NCI-H146 (cell line): ENCODE measurements at regions not wholly inside any gene's neighbourhood (a gene's known extent, or its start where the extent isn't known, plus 50 kb on each side); places are given as distances from the start of the nearest gene placed in this dataset.
"Not testable (repeated sequence)": the region's sequence is repeated elsewhere in the genome, so short reads cannot be mapped to it uniquely, and the experiment has no call there.

Experiments used
- DNase-seq: peaks from one replicate; lab custom pipeline; 2025; lab: John Stamatoyannopoulos, UW

GRCh38 chr6:67766057-67766456 lies 869.0 kb upstream of the ADGRB3 start:
- no peak for DNase-seq

GRCh38 chr6:67759001-67759400 lies 876.1 kb upstream of the ADGRB3 start:
- DNase-seq, result no peak

DNA sequence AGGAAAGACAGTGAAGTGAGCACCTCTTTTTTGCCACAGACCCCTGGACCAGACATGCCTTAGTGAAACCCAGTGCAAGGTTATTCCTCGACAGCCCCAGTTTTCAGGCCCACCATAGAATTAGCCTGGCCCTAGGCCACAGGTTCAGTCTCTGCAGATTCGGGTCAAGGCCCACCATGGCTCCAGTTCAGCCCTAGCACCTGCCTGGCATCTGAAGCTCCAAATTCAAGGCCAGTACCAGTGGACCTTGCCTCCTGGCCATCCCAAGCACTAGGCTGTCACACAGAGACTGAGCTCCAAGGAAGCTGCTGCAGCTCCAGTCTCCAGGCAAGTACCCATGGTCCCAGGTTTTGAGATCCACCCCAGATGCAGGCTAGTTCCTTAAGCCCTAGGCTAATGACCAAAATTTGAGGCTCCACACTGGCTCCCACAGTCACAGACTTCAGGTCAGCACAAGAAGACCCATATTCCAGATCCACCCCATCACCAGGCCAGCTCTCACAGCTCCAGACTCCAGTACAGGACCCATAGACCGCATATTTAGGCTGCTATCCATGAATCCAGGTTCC lies 877.5 kb upstream of the ADGRB3 start:
- DNase-seq, result no peak

GRCh38 chr6:67748521-67748920 lies 886.6 kb upstream of the ADGRB3 start:
- DNase-seq, result no peak

DNA sequence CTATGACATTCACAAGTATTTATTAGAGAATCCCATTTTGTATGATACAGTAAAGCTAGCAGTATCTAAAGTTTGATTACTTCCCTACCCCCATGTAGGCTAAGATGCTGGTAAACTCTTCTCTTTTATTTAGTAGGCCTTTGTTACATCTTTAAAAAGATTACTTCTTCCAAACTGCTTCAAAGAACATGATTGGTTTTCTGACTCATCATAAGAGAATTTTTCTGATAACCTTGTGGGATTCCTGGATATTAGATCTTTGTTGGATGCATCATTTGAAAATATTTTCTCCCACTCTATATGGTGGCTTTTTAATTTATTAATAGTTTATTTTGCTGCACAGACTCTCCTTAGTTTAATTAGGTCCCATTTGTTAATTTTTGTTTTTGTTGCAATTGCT lies 898.3 kb upstream of the ADGRB3 start:
- DNase-seq, result no peak

GRCh38 chr6:67736161-67736560 lies 898.9 kb upstream of the ADGRB3 start:
- DNase-seq, result no peak

DNA sequence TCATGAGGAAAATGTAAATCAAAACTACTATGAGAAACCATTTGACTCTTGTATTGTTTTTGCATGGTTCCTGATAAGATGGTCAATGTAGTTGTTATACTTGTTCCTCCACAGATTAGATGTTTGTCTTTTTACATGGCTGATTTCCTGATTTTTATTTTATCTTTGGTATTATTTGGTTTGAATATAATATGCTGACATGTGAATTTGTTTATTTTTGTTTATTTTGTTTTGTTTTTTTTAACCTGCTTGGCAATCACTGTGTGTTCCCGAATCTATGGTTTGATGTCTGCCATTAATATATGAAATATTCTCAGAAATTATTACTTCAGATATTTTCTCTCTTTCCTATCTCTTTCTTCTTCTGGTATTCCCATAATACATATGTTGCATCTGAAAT lies 899.5 kb upstream of the ADGRB3 start:
- DNase-seq, result no peak

- no peak for DNase-seq
Observed at GRCh38 chr6:67722861-67723261, 912.2 kb upstream of the ADGRB3 start.

DNA sequence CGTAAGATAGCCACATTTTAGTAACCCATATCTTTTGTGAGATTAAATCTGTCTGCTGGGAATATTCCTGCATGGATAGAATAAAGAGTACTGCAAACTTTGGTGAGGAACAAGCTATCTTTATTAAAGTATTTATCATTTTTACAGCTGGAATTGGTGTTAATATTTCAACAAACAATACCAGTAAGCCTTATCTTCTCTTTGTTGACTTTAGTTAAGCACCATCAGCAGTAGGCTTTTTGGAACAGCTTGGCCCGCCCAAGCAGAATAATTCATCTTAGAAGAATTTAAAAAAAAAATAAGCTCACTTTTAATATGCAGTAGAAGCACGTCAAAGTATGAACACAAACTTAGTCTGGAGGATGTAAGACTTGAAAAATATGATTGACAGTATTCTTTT lies 917.8 kb upstream of the ADGRB3 start:
- no peak for DNase-seq

- DNase-seq, result no peak
Observed at GRCh38 chr6:67706388-67706787, 928.7 kb upstream of the ADGRB3 start.

GRCh38 chr6:67698534-67698933 lies 936.5 kb upstream of the ADGRB3 start:
- DNase-seq, result no peak

DNA sequence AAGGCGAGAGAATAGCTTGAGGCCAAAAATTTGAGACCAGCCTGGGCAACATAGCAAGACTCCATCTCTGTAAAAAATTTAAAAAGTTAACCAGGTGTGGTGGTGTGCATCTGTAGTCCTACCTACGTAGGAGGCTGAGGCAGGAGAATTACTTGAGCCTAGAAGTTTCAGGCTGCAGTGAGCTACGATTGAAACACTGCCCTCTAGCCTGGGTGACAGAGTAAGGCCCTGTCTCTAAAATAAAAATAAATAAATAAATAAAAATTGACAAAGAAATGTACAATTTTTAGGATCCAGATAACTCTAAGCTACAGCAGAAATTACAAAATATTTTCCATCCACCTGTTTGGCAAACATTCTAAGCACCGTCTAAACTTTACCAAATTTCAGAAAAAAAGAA lies 941.0 kb upstream of the ADGRB3 start:
- no peak for DNase-seq

DNA sequence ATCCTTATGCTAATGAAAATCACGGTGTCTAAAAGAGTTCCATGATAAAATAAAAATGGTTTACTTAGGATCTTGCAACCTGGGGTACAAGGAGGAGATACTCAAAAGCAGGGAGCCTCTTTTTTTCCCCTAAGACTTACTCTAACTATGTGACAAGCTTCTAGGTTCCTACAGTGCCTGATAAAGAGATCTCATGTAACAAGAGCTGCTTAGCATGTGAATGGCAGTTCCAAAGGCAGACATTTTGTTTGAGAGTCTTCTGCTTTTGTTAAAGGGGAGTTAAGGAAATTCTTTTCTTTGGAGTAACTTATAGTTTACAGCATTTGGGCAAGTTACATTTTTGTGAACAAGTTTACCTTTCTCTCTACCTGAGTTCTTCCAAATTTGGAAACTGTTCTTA lies 945.8 kb upstream of the ADGRB3 start:
- DNase-seq, result no peak

DNA sequence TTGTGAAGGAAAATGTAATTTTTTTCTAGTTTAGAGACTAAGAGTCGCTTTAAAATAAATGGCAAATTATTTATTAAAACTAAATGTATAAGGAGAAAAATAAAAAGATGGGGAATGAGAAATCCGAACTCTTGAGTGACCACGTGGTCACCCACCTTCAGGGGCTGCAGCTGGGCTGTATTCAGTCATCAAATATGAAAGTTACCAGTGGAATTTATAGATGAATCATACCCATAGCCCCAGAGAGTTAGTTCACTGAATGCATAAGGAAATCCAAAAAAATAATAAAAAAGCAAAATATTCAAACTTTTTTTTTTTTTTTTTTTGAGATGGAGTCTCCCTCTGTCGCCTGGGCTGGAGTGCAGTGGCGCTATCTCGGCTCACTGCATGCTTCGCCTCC lies 947.7 kb upstream of the ADGRB3 start:
- no peak for DNase-seq

DNA sequence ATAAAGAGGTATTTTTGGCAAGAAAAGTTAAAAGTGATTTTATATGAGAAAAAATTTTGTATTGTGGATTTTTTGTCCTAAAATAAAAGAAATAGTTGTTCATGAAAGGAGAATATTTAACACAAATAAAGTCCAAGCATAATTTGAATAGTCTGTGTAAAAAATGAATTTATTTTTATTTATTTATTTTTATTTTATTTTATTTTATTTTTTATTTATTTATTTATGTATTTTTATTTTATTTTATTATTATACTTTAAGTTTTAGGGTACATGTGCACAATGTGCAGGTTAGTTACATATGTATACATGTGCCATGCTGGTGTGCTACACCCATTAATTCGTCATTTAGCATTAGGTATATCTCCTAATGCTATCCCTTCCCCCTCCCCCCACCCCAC lies 948.9 kb upstream of the ADGRB3 start:
- DNase-seq, result not testable (repeated sequence)

GRCh38 chr6:67683960-67684359 lies 951.1 kb upstream of the ADGRB3 start:
- no peak for DNase-seq

DNA sequence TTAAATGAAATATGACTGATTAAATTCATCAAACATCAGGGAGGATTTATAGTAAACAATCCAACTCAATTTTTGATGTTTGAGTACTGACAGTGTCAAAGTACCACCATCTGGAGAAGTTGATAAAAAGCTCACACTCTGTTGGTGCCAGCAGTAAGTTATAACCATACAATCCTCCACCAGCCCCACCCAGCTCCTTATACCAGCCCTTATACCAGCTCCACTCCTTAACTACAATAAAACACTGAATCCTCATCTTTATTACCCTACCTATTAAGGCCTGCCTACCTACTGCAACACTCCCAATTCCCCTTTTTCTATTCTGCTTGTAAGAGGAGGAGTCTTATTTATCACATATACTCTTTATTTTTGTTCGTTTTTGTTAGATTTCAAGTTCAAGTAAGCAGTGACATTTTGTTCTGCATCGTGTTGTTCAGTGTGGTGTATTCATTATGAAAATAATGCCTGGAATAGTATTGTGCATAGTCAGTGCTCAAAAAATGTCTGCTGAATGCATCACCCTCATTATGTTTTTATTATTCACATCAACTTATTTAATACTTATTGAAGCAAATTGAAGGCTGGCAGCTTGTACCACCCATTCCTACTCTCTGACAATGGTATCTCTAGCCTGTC lies 954.7 kb upstream of the ADGRB3 start:
- no peak for DNase-seq

- DNase-seq, result no peak
Observed at GRCh38 chr6:67679566-67680296, 955.4 kb upstream of the ADGRB3 start.

DNA sequence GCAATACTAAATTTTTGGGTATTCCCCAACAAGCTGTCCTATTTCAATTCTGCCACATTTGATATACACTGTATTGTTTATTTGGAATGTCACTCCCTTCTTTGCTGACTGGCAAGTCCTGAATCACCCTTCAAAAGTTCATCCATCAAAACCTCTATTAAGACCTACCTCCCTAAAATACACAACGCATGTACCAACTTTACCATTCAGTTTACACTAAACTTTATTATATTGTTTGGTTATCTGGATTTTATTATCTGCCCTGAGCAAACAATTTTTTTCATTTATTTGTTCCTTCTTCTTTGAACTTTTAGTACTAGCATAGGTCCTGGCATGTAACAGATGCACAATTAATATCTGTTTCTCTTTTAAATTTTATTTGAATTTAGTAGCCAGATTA lies 958.2 kb upstream of the ADGRB3 start:
- DNase-seq, result no peak

DNA sequence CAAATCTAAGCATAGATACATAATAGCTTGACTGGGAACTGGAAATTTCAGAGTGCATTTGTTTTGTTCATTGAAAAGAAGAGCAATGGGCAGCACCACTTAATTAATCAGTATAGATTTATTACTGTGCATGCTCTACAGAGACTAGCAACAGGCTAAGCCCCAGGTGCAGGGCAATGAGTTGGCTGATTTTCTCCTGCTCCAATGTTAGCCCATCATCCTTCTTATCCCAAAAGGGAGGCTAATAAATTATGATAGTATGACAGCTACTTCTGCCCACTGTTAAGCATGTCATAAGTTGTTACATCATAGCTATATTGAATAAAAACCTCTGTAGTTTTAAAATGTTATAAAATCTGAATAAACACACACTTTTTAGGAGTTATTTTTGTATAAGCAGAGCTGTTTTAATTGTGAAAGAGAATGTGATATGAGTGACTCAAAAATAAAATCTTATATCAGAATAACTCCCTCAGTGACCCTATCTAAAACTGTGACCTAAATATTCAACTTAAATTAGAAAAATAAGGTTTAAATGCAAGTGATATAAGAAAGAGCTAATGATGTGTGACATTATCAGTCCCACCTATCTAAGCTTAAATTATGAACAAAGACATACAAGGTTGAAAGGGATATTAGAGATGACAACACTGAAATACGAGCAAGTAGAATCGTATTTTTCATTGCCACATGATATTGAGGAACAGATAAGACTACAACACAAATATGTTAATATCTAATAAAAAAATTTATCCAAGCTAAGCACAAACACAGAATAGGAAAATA lies 967.3 kb upstream of the ADGRB3 start:
- no peak for DNase-seq

GRCh38 chr6:67666177-67666964 lies 968.7 kb upstream of the ADGRB3 start:
- DNase-seq, result no peak

GRCh38 chr6:67664942-67665341 lies 970.1 kb upstream of the ADGRB3 start:
- no peak for DNase-seq
